ENCODE measurements at regions not wholly inside any gene's neighbourhood (a gene's known extent, or its start where the extent isn't known, plus 50 kb on each side); places are given as distances from the start of the nearest gene placed in this dataset.
A peak's percentile ranks its signal among the peaks of the same experiment; 100 is the strongest.

- H3K27me3 Mint-ChIP-seq (ENCODE audit: low read depth, poor library complexity) = no peaks in the 10 kb centered on the region
- peaks cover 24% of the 10 kb centered on the region for H3K4me1 Mint-ChIP-seq
- H3K9me3 Mint-ChIP-seq = peaks cover 19% of the 10 kb centered on the region
- H3K36me3 Mint-ChIP-seq (ENCODE audit: low read depth) = peaks cover 5% of the 10 kb centered on the region
- no peak for TF ChIP-seq CTCF (IDR thresholded peaks at IDR 0.05)
- no peak for DNase-seq
- H3K4me3 Mint-ChIP-seq = no peak overlapping the region
- no peak overlapping the region for H3K27ac Mint-ChIP-seq
Observed at GRCh38 chr2:108101481-108101880, 115.2 kb downstream of the SLC5A7 start.

GRCh38 chr2:108106731-108107130 lies 120.4 kb downstream of the SLC5A7 start:
- H3K27ac Mint-ChIP-seq = peak overlapping the region; percentile 55
- no peak for DNase-seq
- TF ChIP-seq CTCF (IDR thresholded peaks at IDR 0.05) = no peak
- peak overlapping the region; percentile 1 for H3K4me3 Mint-ChIP-seq
- H3K36me3 Mint-ChIP-seq (ENCODE audit: low read depth) = peaks cover 18% of the 10 kb centered on the region
- peaks cover 32% of the 10 kb centered on the region for H3K4me1 Mint-ChIP-seq
- H3K27me3 Mint-ChIP-seq (ENCODE audit: low read depth, poor library complexity) = peaks cover 7% of the 10 kb centered on the region
- peaks cover 23% of the 10 kb centered on the region for H3K9me3 Mint-ChIP-seq

GRCh38 chr2:108111936-108112335 lies 125.6 kb downstream of the SLC5A7 start:
- peaks cover 34% of the 10 kb centered on the region for H3K9me3 Mint-ChIP-seq
- H3K4me3 Mint-ChIP-seq = no peak overlapping the region
- no peak for TF ChIP-seq CTCF (IDR thresholded peaks at IDR 0.05)
- peaks cover 10% of the 10 kb centered on the region for H3K4me1 Mint-ChIP-seq
- no peak overlapping the region for H3K27ac Mint-ChIP-seq
- peaks cover 17% of the 10 kb centered on the region for H3K27me3 Mint-ChIP-seq (ENCODE audit: low read depth, poor library complexity)
- H3K36me3 Mint-ChIP-seq (ENCODE audit: low read depth) = peaks cover 27% of the 10 kb centered on the region
- no peak for DNase-seq

GRCh38 chr2:108115868-108116267 lies 123.9 kb upstream of the SULT1C3 start:
- Mint-ChIP-seq H3K4me1 (no peaks in the 10 kb centered on the region), H3K36me3 (ENCODE audit: low read depth) (peaks cover 16% of the 10 kb centered on the region), H3K4me3 (no peak overlapping the region), H3K9me3 (peaks cover 20% of the 10 kb centered on the region), H3K27me3 (ENCODE audit: low read depth, poor library complexity) (peaks cover 15% of the 10 kb centered on the region), H3K27ac (no peak overlapping the region)
- no peak for DNase-seq
- TF ChIP-seq CTCF (IDR thresholded peaks at IDR 0.05) = no peak

GRCh38 chr2:108118996-108119395 lies 120.8 kb upstream of the SULT1C3 start:
- Mint-ChIP-seq H3K4me1 (peaks cover 6% of the 10 kb centered on the region), H3K27ac (no peak overlapping the region), H3K9me3 (peaks cover 1% of the 10 kb centered on the region), H3K27me3 (ENCODE audit: low read depth, poor library complexity) (peaks cover 7% of the 10 kb centered on the region), H3K4me3 (no peak overlapping the region), H3K36me3 (ENCODE audit: low read depth) (peaks cover 1% of the 10 kb centered on the region)
- no peak for DNase-seq
- no peak for TF ChIP-seq CTCF (IDR thresholded peaks at IDR 0.05)

- TF ChIP-seq CTCF (IDR thresholded peaks at IDR 0.05) = no peak
- H3K27me3 Mint-ChIP-seq (ENCODE audit: low read depth, poor library complexity) = peaks cover 7% of the 10 kb centered on the region
- DNase-seq = no peak
- no peak overlapping the region for H3K27ac Mint-ChIP-seq
- no peak overlapping the region for H3K4me3 Mint-ChIP-seq
- H3K9me3 Mint-ChIP-seq = no peaks in the 10 kb centered on the region
- H3K4me1 Mint-ChIP-seq = peaks cover 11% of the 10 kb centered on the region
- no peaks in the 10 kb centered on the region for H3K36me3 Mint-ChIP-seq (ENCODE audit: low read depth)
Observed at GRCh38 chr2:108119492-108119891, 120.3 kb upstream of the SULT1C3 start.

Measured in nephron progenitor cell (in vitro differentiated cells).